Thyroid gland (tissue), 4 donors: ENCODE measurements at regions not wholly inside any gene's neighbourhood (a gene's known extent, or its start where the extent isn't known, plus 50 kb on each side); places are given as distances from the start of the nearest gene placed in this dataset.

Experiments used
- POLR2A ChIP-seq, 2 donors: fragments of 450-650 bp; IDR thresholded peaks; one replicate each; pipeline ENCODE4 v1.6.1; 2017; ENCODE audit warnings: antibody characterized with exemption in 2 of 2, mild to moderate bottlenecking in 2 of 2, moderate library complexity in 1 of 2
- TF ChIP-seq, protein P1 (sequence below), 6 experiments: fragments of 200-600 bp in 3 of 6; fragments of 450-650 bp in 3 of 6; sonication (generic) in 3 of 6; IDR thresholded peaks; one replicate each; pipeline ENCODE4 v1.5.1; 2016 to 2019; ENCODE audit warnings: antibody characterized with exemption in 6 of 6, mild to moderate bottlenecking in 2 of 6, inconsistent platforms in 1 of 6, moderate library complexity in 1 of 6

DNA sequence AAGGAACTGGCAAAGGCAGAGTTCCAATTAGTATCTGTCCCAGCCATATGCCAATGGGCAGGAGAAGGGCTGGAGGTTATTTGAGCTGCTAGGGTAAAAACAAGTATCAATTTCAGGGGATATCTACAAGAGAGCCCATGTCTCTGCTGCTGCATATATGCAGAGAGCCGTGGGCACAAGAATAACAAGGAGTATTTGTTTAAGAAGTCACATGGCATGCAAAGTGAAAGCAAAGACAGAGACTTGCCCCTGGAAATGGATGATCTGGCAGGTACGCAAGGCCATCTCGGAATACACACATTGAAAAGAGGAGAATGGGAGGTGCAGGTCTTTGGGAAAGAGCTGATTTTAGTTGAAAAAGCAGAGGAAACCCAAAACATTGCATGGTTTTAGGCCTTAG is 170.6 kb downstream of the EVA1A start:
- TF ChIP-seq, protein P1, sequence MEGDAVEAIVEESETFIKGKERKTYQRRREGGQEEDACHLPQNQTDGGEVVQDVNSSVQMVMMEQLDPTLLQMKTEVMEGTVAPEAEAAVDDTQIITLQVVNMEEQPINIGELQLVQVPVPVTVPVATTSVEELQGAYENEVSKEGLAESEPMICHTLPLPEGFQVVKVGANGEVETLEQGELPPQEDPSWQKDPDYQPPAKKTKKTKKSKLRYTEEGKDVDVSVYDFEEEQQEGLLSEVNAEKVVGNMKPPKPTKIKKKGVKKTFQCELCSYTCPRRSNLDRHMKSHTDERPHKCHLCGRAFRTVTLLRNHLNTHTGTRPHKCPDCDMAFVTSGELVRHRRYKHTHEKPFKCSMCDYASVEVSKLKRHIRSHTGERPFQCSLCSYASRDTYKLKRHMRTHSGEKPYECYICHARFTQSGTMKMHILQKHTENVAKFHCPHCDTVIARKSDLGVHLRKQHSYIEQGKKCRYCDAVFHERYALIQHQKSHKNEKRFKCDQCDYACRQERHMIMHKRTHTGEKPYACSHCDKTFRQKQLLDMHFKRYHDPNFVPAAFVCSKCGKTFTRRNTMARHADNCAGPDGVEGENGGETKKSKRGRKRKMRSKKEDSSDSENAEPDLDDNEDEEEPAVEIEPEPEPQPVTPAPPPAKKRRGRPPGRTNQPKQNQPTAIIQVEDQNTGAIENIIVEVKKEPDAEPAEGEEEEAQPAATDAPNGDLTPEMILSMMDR (IDR thresholded peaks at IDR 0.05): no peak
- TF ChIP-seq POLR2A (IDR thresholded peaks at IDR 0.05): no peak
